ENCODE measurements at regions not wholly inside any gene's neighbourhood (a gene's known extent, or its start where the extent isn't known, plus 50 kb on each side); places are given as distances from the start of the nearest gene placed in this dataset.

- TF ChIP-seq CTCF (conservative IDR thresholded peaks at IDR 0.05; ENCODE audit: low read length) (no peak), EZH2phosphoT487 (IDR thresholded peaks at IDR 0.05; ENCODE audit: borderline replicate concordance) (no peak)
Observed at GRCh38 chr15:67992834-67993233, 61.3 kb upstream of the PIAS1 start.

Data from Loucy (cell line).